NCI-H2029 (cell line): ENCODE measurements at regions not wholly inside any gene's neighbourhood (a gene's known extent, or its start where the extent isn't known, plus 50 kb on each side); places are given as distances from the start of the nearest gene placed in this dataset.

Experiments used
- DNase-seq: peaks from one replicate; lab custom pipeline; 2025; lab: John Stamatoyannopoulos, UW

DNA sequence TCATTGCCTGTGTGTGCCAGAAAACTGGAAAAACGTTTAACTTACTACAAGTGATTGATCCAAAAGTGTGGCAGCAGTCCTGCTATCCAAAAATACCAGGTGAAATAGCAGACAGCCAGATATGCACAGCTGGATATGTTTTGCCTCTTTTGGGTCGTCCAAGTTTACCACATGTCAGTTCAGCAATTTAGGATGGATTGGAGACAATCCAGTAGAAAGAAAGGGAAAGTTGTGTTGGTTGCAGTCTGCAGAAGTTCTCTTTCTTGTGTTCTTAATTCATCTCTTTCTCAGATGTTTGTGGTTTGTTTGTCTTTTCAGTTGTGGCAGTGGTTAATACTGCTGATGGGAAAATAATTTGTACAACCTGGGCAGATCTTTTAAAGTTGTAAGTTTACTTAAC, 645.0 kb downstream of the PTPRC start:
- no peak for DNase-seq

DNA sequence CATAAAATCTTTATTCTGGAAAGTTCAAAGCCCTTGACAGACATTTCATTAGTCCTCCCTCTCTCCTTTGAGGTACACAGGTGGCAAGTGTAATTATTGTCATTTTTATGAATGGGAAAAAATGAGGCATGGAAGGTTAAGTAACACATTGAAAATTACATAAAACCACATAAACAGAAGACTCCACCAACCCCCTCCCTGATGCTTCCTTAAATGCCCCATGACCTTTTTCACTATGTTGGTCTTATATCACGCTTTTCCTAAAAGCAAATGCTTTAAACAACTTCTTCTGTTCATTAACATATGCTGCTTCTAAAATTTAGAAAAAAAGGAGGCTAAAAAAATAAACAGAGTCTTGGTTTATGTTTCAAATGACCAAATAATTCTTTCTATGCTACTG, 648.4 kb downstream of the PTPRC start:
- DNase-seq = no peak

DNA sequence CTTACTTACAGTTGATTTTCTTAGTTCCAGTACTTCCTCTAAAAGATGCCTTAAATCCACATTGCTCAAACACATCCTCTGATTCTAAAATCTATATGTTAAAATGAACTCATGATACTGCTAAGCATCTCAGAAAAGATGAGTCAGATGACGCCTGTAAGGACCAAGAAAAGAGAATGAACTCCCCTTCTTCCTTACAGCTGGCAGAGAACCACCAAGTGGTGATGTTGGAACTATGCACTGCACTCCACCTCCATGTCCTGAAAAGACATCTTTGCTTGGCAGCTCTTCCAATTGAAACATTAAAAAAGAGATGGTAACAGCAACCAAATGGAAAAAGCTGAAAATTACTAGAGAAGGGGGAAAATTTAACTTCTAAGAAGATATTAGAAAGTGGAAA, 648.8 kb downstream of the PTPRC start:
- no peak for DNase-seq

DNA sequence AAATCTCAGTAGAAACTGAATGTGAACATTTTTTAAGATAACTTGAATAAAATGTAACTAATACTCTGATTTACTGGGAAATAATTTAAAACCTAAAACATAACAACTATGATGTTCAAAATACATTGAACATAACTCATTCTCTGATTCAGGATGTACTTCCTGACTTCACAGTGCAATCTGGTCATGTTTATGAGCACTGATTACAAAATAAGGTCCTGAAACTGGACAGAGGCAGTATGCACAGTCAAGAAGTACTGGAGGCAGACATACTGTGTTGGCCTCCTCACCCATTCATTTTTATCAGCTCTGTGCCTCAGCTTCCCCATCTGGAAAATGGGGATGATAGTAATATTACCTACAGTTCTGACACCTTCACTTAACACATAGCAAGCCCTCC, 651.3 kb downstream of the PTPRC start:
- DNase-seq = no peak

DNA sequence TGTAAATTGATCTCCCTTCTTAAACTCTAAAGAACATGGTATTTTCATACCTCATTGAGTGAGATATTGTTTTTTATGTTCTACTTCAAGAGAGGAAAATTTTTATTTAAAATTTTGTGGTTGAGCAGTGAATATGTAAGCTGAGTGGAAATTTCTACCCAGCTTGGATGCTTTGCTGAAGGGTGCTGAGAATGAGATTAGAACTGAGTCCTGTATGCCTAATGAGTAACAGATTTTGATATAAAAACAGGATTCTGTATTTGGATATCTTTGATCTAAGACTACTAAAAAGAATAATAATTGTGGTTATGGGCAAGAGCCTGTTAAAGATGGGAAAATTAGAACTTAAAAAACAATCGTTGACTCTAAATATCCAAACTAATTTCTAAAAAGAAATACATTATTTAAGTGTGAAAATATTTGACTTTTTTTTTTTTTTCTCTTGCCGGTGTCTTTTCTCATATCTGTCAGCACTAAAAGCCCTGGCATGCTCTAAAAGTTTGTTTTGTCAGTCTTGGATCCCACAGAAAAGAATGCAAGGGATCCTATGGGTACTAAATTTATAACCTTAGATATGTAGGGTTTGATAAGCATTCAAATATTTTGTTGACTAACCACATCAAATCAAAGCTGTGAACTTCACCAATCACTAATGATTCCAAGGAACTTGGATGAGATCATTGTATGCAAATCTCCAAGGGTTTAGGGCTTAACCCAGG, 652.3 kb downstream of the PTPRC start:
- DNase-seq = no peak

DNA sequence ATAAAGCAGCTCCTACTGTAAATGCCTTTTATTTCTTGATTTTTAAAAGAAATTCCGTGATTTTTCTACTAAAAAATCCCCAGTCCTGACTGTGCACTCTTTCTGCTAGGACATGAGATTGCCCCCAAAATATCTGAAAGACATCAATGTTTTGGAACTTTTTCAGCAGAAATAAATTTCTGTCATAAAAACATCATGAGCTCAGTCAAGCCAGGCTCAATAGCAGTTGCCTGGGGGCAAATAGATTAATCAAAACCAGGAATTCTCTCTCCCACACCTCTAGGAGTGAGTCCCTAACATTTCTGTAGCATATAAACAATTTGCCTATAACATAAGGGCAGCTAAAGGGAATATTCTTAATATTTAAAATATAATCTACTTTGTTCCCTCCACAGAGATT, 654.1 kb downstream of the PTPRC start:
- no peak for DNase-seq

DNA sequence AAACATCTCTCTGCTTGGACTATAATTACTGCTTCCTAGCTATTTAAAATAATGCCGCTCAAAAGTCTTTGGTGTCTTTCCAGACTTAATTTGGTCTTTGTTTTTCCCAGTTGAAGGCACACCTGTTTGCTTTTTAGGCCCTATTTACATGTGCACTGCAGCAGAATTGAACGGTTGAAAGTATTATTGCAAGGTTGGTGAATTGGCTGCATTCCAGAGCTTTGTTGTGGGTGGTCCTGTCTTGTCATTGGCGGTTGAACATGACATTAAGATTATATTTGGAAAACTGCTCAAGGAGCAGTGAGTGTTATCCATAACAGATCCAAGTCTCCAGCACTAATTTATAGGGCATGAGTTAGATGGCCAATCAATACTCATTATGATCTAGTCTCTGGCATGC, 656.3 kb downstream of the PTPRC start:
- no peak for DNase-seq

DNA sequence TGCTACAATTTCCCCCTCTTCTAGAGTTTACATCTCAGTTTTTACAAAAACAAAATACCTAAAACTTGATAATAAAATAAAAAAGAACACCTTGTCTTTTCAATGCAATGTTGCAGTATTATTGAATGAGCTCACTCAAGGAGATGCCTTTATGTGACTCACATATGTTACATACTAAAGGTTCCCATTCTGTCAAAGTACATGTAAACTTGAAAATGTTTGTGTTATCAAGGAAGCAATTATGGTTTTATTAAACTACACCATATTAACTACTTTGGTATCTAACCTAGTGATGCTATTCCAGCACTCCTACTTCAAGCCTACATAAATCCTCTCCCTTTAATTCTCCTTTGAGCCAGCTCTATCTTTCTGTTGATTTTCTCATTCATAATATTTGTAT, 658.3 kb downstream of the PTPRC start:
- DNase-seq = no peak

DNA sequence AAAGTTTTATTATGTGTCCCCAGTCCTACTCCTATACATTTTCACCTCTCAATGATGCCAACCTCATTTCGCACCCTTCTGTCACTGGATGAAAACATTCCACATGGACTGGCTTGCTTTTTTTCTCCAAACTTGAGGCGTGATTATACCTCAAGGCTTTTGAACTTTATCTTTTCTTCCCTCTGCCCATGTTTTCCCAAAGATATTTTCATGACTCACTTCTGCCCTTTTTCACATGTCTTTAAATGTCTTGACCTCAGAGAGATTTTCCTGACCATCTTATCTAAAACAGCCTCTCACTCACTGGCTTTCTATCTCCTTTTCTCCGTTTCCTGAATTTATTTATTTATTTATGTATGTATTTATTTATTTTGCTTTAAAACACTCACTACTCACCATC, 659.0 kb downstream of the PTPRC start:
- DNase-seq = no peak

DNA sequence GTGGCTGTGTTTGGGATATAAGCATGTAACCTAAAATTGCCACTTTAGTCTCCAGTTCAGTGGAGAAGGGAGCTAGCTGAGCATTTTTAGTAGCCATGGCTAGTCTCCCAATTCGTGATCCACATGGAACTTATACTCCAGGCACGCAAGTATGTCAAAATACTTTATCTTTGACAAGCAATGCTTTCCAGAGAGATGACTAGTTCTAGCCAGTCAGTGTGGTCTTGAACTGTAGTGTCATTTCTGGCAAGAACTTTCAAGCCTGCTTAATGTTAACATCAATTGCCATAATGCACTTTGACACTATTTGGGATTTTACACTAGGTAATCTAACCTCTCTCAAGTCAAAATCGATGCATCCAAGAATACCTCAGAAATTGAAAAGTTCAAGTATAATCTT, 660.0 kb downstream of the PTPRC start:
- no peak for DNase-seq

DNA sequence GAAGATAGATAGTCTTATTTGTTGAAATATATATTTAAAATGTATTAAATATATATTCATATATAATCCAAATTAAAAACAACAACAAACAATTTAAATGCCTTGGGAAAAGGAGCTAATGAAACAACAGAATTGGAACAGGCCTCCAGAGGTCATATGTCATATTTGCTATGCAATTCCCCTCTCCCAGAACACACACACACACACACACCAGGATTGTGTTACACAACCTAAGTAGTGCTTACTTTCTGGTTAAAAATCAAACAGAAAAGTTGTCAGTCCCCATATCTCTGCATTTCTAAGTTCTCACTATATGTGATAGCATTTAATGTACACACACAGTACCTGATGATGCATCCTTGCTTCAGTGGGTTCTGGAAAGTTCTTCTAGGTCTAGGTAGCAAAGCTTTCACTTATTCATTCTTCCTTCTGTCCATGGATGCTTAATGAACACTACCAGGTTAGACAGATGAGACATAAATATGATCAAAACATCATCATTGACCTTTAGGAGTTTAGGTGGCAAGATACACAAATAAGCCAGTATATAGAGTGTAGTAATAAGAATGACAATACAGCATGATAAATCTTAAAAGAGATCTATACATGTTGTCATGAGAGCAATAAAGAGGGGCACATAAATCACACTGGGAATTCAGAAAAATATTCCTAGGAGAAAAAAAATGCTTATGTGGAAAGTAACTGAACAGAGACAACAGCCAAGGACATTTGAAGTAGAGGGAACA, 662.8 kb downstream of the PTPRC start:
- DNase-seq = no peak

DNA sequence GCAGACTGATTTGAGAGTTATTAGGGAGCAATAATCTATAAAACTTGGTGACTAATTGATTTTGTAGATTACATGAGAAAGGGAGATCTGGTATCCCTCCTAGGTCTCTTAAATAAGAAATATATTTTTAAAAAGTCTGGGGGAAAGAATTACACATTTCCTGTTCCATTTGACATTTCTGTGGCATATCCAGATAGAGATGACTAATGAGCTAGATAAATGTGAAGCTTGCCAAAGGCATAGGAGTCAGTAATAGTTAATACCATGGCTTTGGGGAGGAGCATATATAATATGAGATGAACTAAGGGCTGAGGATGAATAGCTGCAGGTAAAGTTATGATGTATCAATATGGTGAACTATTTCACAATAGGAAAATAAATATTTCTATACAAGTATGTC, 663.7 kb downstream of the PTPRC start:
- DNase-seq = no peak

DNA sequence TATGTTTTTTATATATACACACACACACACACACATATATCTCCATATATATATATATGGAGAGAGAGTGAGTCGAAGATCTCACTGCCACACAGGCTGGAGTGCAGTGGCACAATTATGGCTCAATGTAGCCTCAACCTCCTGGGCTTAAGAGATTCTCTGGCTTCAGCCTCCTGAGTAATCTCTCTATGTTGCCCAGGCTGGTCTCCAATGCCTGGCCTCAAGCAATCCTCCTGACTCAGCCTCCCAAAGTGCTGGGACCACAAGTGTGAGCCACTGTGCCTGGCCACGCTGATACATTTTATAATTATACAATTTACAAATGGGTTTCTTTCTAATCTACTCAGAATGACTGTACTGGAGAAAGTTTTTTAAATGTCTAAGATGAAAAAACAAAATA, 664.2 kb downstream of the PTPRC start:
- DNase-seq = no peak

DNA sequence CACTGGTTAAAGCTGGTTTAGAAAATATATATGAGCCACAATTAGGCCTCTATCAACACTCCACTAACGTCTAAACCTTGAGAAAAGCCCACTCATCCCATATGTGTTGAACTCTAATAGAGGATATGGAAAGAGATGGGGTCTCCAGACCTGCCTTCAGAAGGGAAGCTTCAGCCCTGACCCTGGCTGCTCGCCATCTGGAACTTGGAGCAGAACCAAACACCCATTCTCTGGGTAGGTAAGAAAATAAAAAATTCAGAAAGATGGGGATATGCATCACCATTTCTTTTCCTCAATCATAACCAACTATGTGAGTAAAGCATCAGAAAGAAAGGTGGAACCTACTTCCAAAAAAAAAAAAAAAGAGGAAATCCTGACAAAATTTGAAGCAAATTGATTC, 666.2 kb downstream of the PTPRC start:
- DNase-seq = no peak

DNA sequence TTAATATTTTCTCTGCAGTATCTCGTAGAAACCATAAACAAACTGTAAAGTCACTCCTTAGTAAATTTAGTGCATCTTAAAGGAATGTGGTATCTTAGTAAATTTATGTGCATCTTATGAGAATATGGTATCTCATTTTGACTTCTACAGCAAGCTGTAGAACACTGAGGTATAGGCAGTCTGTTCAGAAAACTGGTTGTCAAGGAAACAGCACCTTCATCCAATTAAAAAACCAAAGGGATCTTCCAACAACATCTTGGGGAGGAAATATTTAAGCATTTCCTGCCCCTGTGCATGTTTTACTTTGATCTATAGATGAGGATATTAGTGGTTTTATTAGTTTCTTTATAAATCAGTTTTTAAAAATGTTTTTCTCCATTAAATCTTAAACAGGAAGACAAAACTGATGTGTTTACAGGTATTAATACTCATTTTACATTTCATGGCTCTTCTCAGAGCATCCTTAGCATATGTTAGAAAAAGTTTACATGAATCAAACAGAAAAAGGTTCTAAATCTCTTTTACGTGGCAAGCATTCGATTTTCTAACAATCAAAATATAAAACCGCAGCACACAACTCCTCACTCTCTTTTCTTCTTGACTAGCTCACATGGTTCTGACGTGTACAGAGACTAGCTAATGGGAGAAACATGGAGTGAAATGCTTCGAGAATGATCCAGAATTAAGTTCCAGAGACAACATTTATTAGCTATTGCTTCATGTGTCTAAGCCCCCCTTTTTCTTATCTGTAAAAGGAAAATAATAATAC, 668.8 kb downstream of the PTPRC start:
- no peak for DNase-seq

DNA sequence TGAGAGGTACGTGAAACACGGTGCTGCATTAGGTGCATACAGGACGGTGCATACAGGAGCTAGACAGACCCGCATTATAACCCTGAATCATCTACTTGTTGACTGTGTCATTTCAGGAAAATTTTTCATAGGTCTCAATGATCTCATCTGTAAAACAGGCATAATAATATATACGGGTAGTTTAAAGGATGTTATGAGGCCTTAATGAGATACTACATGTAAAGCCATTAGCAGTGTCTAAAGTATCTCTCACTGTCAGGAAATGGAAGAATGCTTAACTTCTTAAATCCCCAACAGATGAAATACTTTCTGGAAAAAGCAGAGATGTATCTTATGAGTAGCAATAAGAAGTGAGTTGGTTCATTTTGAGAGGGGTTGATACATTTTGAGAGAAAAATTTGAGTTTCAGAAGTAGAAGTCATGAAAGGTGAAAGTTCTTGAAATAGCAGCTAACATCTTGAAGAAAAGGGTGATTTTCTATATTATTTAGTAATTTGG, 669.6 kb downstream of the PTPRC start:
- DNase-seq = no peak

DNA sequence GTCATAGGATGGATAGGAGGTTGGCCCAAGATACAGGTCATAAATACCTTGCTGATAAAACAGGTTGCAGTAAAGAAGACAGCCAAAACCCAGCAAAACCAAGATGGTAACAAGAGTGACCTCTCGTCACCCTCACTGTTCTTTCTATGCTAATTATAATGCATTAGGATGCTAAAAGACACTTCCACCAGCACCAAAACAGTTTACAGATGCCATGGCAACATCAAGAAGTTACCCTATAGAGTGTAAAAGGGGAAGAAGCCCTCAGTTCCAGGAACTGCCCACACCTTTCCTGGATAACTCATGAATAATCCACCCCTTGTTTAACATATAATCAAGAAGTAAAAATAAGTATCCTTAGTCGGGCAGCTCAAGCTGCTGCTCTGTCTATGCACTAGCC, 671.9 kb downstream of the PTPRC start:
- no peak for DNase-seq

DNA sequence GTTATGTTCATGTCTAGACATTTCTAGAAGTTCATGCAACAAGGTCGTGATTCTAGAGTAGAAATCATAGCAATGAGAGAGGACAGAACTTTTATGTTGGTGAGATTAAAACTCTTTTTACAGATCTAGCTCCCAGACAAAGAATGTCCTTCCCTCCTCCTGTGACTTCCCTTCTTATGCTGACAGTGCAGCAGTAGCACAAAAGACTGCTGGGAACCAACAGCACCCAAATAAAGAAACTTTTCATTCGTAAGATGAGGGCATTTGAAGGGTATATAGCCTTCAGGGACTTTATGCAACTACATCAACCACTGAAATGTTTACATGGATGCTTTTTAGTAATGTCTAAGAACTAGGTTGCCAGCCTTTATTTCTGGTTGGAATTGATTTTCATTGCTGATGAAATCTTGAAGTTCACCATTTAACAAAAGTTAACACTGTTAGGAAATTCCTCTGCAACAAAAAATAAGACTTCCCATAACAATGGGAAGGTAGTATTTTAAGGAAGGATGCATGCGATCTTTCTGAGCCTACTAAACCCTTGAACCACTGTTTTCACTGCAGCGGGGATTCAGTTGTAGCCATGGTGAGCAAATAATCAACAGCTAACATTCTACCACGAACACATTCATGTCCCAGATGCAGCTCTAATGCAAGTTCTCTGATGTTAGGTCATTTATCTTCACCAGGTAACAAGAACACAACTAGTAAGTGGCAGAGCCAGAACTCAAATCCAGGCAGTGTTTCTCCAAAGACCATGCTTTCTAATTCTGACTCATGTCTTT, 672.8 kb downstream of the PTPRC start:
- no peak for DNase-seq

DNA sequence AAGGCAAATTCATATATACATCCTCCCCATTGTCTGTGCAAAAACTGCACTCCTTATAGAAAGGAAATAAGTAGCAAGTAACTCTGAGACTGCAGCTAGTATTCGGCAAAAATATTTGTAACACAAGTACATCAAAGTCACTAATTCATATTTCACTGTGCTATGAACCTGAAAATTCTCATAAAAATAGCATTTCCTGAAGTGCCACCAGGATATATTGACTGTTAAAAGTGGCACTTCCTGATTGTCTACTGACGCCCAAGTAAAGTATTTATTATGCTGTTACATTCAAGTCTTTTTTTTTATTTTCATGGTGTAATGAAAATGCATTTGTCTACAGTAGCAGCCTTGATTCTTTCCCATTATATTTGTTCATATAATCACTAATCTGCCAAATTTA, 673.8 kb downstream of the PTPRC start:
- no peak for DNase-seq

DNA sequence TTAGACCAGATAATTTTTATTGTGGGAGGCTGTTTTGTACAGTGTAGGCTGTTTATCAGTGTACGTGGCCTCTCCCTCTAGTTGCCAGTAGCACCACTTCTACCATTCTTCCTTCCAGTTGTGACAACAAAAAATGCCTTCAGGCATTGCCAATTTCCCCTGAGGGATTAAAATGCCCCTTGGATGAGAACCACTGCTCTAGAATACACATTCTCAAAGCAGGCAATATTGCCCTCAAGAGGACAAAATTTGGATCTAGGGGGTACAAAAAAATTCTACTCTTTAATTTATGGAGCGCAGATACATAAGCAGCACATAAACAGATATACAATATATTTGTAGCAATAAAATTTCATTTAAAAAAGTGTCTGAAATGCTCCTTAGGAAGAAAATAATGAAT, 674.6 kb downstream of the PTPRC start:
- DNase-seq = no peak

DNA sequence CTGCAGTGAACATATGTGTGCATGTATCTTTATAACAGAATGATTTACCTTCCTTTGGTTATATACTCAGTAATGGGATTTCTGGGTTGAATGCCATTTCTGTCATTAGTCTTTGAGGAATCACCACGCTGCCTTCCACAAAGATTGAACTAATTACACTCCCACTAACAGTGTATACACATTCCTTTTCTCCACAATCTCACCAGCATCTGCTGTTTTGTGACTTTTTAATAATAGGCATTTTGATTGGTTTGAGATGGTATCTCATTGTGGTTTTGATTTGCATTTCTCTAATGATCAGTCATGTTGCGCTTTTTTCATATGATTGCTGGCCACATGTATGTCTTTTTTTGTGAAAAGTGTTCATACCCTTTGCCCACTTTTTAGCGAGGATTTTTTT, 680.5 kb downstream of the PTPRC start:
- DNase-seq = no peak

DNA sequence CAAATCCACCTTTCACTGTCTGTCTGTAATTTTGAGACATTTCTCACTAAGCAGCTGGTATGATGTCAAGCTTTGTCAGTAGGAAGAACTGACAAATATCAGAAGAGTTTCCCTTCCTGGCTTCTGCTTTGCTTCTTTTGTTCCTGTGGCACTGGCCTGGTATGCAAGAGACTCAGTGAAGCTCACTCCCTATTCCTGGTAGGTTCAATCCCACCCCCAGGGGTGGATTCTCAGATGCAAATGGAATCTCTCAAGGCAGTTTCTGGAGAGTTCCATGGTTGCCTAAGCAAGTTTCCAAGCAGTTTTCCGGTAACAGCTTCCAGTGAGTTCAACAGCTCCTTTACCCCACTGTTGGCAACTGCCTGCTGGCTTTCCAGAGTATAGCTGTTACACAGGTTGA, 683.4 kb downstream of the PTPRC start:
- DNase-seq = no peak
